ENCODE measurements at regions not wholly inside any gene's neighbourhood (a gene's known extent, or its start where the extent isn't known, plus 50 kb on each side); places are given as distances from the start of the nearest gene placed in this dataset.
"Not testable (repeated sequence)": the region's sequence is repeated elsewhere in the genome, so short reads cannot be mapped to it uniquely, and the experiment has no call there.

DNA sequence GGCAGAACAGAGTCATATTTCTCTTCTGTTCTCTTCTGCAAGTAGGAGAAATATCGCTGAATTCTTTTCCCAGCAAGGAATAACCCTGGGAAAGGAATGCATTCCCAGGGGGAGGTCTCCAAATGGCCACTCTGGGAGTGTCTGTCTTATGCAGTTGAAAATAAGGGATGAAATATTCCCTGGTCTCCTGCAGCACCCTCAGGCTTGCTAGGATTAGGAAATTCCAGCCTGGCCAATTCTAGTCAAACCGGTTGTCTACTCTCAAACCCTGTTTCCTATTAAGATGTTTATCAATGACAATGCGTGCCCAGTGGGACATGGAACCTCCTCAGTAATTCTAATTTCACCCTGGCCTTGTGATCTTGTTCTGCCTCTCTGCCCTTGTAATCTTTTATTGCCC, 501.1 kb upstream of the OLFM3 start:
- 71% methylated on average over 3 of the region's 3 CpGs for WGBS (ENCODE audit: insufficient coverage)
- H3K4me3 ChIP-seq (ENCODE audit: low read depth, low read length); H3K9me3 ChIP-seq (ENCODE audit: control insufficient read depth, insufficient read depth, low read length); DNase-seq (ENCODE audit: low read depth in 4 of 6, low spot score in 6 of 6); H3K27ac ChIP-seq (ENCODE audit: low read depth, low read length); H3K4me1 ChIP-seq (ENCODE audit: control insufficient read depth, insufficient read depth, low read length); H3K36me3 ChIP-seq (ENCODE audit: control insufficient read depth, insufficient read depth, low read length); H3K27me3 ChIP-seq (ENCODE audit: control insufficient read depth, insufficient read depth, low read length): not testable (repeated sequence)

GRCh38 chr1:102472520-102472919, 475.8 kb upstream of the OLFM3 start:
- DNase-seq (ENCODE audit: low read depth in 4 of 6, low spot score in 6 of 6): peak in 4 of 6 donors; percentile 1 to 86 (median 30)
- H3K4me1 ChIP-seq (ENCODE audit: control insufficient read depth, insufficient read depth, low read length): no peaks in the 10 kb centered on the region
- H3K27ac ChIP-seq (ENCODE audit: low read depth, low read length): no peak overlapping the region
- no peaks in the 10 kb centered on the region for H3K27me3 ChIP-seq (ENCODE audit: control insufficient read depth, insufficient read depth, low read length)
- H3K9me3 ChIP-seq (ENCODE audit: control insufficient read depth, insufficient read depth, low read length): no peaks in the 10 kb centered on the region
- no peak overlapping the region for H3K4me3 ChIP-seq (ENCODE audit: low read depth, low read length)
- 71% methylated on average over 1 of the region's 1 CpG for WGBS (ENCODE audit: insufficient coverage)
- H3K36me3 ChIP-seq (ENCODE audit: control insufficient read depth, insufficient read depth, low read length): no peaks in the 10 kb centered on the region

- Histone ChIP-seq H3K4me3 (ENCODE audit: low read depth, low read length) (no peak overlapping the region), H3K27ac (ENCODE audit: low read depth, low read length) (no peak overlapping the region), H3K9me3 (ENCODE audit: control insufficient read depth, insufficient read depth, low read length) (no peaks in the 10 kb centered on the region), H3K4me1 (ENCODE audit: control insufficient read depth, insufficient read depth, low read length) (no peaks in the 10 kb centered on the region), H3K27me3 (ENCODE audit: control insufficient read depth, insufficient read depth, low read length) (no peaks in the 10 kb centered on the region), H3K36me3 (ENCODE audit: control insufficient read depth, insufficient read depth, low read length) (no peaks in the 10 kb centered on the region)
- DNase-seq (ENCODE audit: low read depth in 4 of 6, low spot score in 6 of 6): no peak
- no CpG with 5 or more reads among the region's 2 CpGs for WGBS (ENCODE audit: insufficient coverage)
These were observed 474.0 kb upstream of the OLFM3 start for GRCh38 chr1:102470767-102471166.

GRCh38 chr1:102466487-102466886, 469.8 kb upstream of the OLFM3 start:
- Histone ChIP-seq H3K36me3 (ENCODE audit: control insufficient read depth, insufficient read depth, low read length) (no peaks in the 10 kb centered on the region), H3K27me3 (ENCODE audit: control insufficient read depth, insufficient read depth, low read length) (no peaks in the 10 kb centered on the region), H3K4me3 (ENCODE audit: low read depth, low read length) (no peak overlapping the region), H3K4me1 (ENCODE audit: control insufficient read depth, insufficient read depth, low read length) (no peaks in the 10 kb centered on the region), H3K27ac (ENCODE audit: low read depth, low read length) (no peak overlapping the region), H3K9me3 (ENCODE audit: control insufficient read depth, insufficient read depth, low read length) (no peaks in the 10 kb centered on the region)
- no peak for DNase-seq (ENCODE audit: low read depth in 4 of 6, low spot score in 6 of 6)
- WGBS (ENCODE audit: insufficient coverage): no CpG with 5 or more reads among the region's 1 CpG

DNA sequence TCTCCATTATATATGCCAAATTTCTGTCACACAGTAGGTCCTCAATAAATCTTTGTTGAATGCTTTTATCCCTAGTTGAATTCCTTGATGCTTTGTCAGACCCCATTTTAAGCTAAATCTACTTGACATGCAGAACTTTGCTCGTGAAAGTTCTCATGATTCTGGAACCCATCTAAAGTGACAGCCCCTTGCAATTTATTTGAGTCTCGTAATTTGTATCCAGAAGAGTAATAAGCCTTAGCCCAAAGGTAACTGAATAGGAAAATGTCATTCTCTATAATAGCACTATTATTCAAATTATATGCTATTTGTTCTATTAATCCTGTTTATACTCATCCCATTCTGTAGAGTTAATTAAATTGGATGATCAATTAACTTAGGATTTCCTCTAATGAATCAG, 466.6 kb upstream of the OLFM3 start:
- no peaks in the 10 kb centered on the region for H3K4me1 ChIP-seq (ENCODE audit: control insufficient read depth, insufficient read depth, low read length)
- DNase-seq (ENCODE audit: low read depth in 4 of 6, low spot score in 6 of 6): no peak
- H3K36me3 ChIP-seq (ENCODE audit: control insufficient read depth, insufficient read depth, low read length): no peaks in the 10 kb centered on the region
- H3K27ac ChIP-seq (ENCODE audit: low read depth, low read length): no peak overlapping the region
- WGBS (ENCODE audit: insufficient coverage): no CpG with 5 or more reads among the region's 2 CpGs
- no peak overlapping the region for H3K4me3 ChIP-seq (ENCODE audit: low read depth, low read length)
- H3K9me3 ChIP-seq (ENCODE audit: control insufficient read depth, insufficient read depth, low read length): no peaks in the 10 kb centered on the region
- no peaks in the 10 kb centered on the region for H3K27me3 ChIP-seq (ENCODE audit: control insufficient read depth, insufficient read depth, low read length)

- 93% methylated on average over 3 of the region's 9 CpGs for WGBS (ENCODE audit: insufficient coverage)
- not testable (repeated sequence) for H3K4me3 ChIP-seq (ENCODE audit: low read depth, low read length); DNase-seq (ENCODE audit: low read depth in 4 of 6, low spot score in 6 of 6); H3K36me3 ChIP-seq (ENCODE audit: control insufficient read depth, insufficient read depth, low read length); H3K27me3 ChIP-seq (ENCODE audit: control insufficient read depth, insufficient read depth, low read length); H3K9me3 ChIP-seq (ENCODE audit: control insufficient read depth, insufficient read depth, low read length); H3K27ac ChIP-seq (ENCODE audit: low read depth, low read length); H3K4me1 ChIP-seq (ENCODE audit: control insufficient read depth, insufficient read depth, low read length)
These were observed 445.6 kb upstream of the OLFM3 start for GRCh38 chr1:102442317-102442716.

- Histone ChIP-seq H3K36me3 (ENCODE audit: control insufficient read depth, insufficient read depth, low read length) (no peaks in the 10 kb centered on the region), H3K27me3 (ENCODE audit: control insufficient read depth, insufficient read depth, low read length) (no peaks in the 10 kb centered on the region), H3K27ac (ENCODE audit: low read depth, low read length) (no peak overlapping the region), H3K9me3 (ENCODE audit: control insufficient read depth, insufficient read depth, low read length) (no peaks in the 10 kb centered on the region), H3K4me3 (ENCODE audit: low read depth, low read length) (no peak overlapping the region), H3K4me1 (ENCODE audit: control insufficient read depth, insufficient read depth, low read length) (no peaks in the 10 kb centered on the region)
- 100% methylated on average over 2 of the region's 2 CpGs for WGBS (ENCODE audit: insufficient coverage)
- no peak for DNase-seq (ENCODE audit: low read depth in 4 of 6, low spot score in 6 of 6)
These were observed 438.8 kb upstream of the OLFM3 start for GRCh38 chr1:102435483-102435882.

GRCh38 chr1:102434421-102434820, 437.7 kb upstream of the OLFM3 start:
- Histone ChIP-seq H3K4me1 (ENCODE audit: control insufficient read depth, insufficient read depth, low read length) (no peaks in the 10 kb centered on the region), H3K27ac (ENCODE audit: low read depth, low read length) (no peak overlapping the region), H3K36me3 (ENCODE audit: control insufficient read depth, insufficient read depth, low read length) (no peaks in the 10 kb centered on the region), H3K9me3 (ENCODE audit: control insufficient read depth, insufficient read depth, low read length) (no peaks in the 10 kb centered on the region), H3K27me3 (ENCODE audit: control insufficient read depth, insufficient read depth, low read length) (no peaks in the 10 kb centered on the region), H3K4me3 (ENCODE audit: low read depth, low read length) (no peak overlapping the region)
- WGBS (ENCODE audit: insufficient coverage): 38% methylated on average over 1 of the region's 4 CpGs
- peak in 1 of 6 donors; percentile 2 for DNase-seq (ENCODE audit: low read depth in 4 of 6, low spot score in 6 of 6)

DNA sequence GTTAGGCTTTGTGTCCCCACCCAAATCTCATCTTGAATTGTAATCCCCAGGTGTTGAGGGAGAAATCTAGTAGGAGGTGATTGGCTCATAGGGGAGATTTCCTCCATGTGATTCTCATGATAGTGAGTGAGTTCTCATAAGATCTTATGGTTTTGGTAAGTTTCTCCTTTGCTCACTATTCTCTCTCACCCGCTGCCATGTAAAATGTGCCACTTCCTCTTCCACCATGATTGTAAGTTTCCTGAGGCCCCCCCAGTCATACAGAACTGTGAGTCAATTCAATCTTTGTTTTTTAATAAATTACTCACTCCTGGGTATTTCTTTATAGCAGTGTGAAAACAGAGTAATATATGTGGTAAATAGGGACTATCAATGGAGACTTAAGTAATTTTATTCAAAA, 434.5 kb upstream of the OLFM3 start:
- Histone ChIP-seq H3K36me3 (ENCODE audit: control insufficient read depth, insufficient read depth, low read length) (no peaks in the 10 kb centered on the region), H3K4me3 (ENCODE audit: low read depth, low read length) (no peak overlapping the region), H3K9me3 (ENCODE audit: control insufficient read depth, insufficient read depth, low read length) (no peaks in the 10 kb centered on the region), H3K4me1 (ENCODE audit: control insufficient read depth, insufficient read depth, low read length) (no peaks in the 10 kb centered on the region), H3K27me3 (ENCODE audit: control insufficient read depth, insufficient read depth, low read length) (no peaks in the 10 kb centered on the region), H3K27ac (ENCODE audit: low read depth, low read length) (no peak overlapping the region)
- DNase-seq (ENCODE audit: low read depth in 4 of 6, low spot score in 6 of 6): no peak
- no CpG with 5 or more reads among the region's 1 CpG for whole genome bisulfite sequencing (ENCODE audit: insufficient coverage)

DNA sequence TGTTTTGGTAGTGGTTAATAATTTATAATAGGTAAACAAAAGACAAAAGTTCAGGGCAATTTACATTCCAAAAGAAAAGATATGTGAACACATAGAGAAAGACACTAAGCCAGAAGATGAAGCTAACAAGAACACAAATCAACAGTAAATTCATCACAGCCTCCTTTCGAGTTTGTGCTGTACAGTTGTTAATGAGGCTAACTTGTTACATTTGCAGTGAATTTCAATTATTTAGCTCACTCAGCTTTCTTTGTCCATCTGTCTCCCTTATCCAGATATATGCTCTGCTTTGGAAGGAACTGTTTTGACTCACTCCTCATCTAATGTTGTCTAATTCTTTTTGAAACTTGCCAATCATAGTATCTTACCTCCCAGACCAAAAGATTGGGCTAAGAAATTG, 423.3 kb upstream of the OLFM3 start:
- Histone ChIP-seq H3K4me3 (ENCODE audit: low read depth, low read length) (no peak overlapping the region), H3K4me1 (ENCODE audit: control insufficient read depth, insufficient read depth, low read length) (no peaks in the 10 kb centered on the region), H3K9me3 (ENCODE audit: control insufficient read depth, insufficient read depth, low read length) (no peaks in the 10 kb centered on the region), H3K27me3 (ENCODE audit: control insufficient read depth, insufficient read depth, low read length) (no peaks in the 10 kb centered on the region), H3K36me3 (ENCODE audit: control insufficient read depth, insufficient read depth, low read length) (no peaks in the 10 kb centered on the region), H3K27ac (ENCODE audit: low read depth, low read length) (no peak overlapping the region)
- peak in 2 of 6 donors; percentile 4 to 28 for DNase-seq (ENCODE audit: low read depth in 4 of 6, low spot score in 6 of 6)
- WGBS (ENCODE audit: insufficient coverage): no CpG with 5 or more reads among the region's 1 CpG

Measured in spinal cord (tissue), 9 donors.